GM19463 (cell line): ENCODE measurements at regions not wholly inside any gene's neighbourhood (a gene's known extent, or its start where the extent isn't known, plus 50 kb on each side); places are given as distances from the start of the nearest gene placed in this dataset.

Source experiments
- ATAC-seq: cut with Tn5 transposase; IDR thresholded peaks from one replicate; pipeline ENCODE4 v1.9.1; 2021; ENCODE audit warnings: mild to moderate bottlenecking, moderate library complexity; ENCODE audit not compliant: unreplicated experiment

DNA sequence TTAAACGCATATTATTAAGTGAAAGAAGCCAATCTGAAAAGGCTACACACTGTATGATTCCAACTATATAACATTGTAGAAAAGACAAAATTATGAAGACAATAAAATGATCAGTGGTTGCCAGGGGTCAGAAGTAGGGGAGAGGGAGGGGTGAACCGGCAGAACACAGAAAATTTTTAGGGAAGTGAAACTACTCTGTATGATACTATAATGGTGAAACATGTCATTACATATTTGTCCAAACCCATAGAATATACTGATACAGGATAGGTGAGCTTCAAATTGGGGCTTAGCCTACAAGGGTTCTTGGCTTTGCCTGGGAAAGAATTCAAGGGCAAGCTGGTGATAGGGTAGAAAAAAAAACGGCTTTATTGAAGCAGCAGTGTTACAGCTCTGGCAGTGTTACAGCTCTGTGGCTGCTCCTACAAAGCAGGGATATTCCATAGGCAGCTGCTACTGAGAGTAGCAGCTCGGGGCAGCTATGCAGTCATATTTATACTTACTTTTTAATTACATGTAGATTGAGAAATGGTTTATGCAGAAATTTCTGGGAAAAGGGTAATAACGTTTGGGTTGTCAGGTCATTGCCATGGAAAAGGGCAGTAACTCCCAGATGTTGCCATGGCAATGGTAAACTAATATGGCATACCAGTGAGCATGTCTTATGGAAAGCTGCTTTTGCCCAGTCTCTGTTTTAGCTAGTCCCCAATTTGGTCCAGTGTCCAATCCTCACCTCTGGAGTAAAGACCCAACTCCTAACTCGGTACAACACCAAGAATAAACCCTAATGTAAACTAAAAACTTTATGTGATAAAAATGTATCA is 125.1 kb upstream of the SLC25A36 start:
- ATAC-seq = peak; percentile 95

DNA sequence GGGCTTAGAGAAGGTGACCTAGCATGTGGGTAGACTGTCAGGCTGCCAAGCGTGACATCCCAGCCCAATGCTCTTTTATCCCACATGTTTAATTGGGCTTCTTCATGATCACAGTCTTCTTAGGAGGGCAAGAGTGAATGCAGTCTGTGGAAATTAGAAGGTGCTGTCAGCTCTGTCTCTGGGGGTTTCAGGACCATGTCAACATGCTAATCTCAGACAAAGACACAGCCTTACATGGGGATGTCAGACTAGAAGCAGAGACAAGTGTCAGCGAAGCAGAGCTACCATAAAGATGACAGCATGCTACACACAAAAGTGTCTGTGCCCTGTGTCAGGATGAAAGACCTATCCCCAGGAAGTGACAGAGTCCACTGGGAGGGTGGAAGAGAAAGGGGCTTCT is 120.1 kb upstream of the SLC25A36 start:
- ATAC-seq = no peak

DNA sequence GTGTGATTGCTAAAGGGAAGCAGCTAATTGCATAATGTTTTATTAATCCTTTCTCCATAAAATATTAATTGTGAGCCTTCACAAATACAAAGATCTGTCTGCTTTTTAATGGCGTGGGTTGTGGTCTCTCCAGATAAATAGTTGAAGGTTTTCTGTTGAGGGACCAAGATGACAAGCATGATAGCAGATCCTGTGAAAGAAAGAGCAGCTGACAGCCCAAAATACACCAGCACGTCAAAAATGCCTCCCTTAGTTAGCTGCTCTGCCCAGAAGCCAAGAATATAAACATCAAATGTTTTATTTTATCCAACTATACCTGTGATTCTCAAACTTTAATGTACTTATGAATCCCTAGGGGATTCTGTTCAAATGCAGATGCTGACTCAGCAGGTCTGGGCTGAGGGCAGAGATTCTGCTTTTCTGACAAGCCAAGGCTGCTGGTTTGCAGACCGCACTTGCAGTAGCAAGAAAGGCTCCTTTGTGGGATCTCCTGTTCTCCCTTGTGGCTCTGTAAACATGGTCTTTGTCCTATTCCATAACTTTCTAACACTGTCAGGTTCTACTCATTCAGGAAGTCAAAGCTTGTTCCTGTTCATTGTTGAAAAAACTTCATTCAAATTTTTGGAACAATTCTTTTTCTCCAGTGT is 119.1 kb upstream of the SLC25A36 start:
- no peak for ATAC-seq

DNA sequence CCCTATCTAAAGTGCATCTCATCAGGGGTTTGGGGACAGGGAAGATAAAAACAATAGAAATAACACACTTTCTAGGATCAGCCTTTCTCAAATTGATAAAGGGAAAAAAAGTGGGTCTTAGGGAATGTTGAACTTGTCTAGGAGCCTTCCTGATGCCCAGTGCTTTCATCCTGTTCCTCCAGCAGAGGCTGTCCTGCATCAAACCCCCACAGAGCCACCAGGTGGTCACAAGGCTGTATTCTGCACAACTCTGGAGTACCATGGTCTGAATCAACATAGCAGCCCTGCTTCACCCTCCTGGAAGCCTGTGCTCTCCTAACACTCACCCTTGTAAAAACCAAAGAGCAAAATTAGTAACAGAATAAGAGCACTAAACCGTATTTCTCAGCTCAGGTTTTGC is 118.5 kb upstream of the SLC25A36 start:
- ATAC-seq = no peak

DNA sequence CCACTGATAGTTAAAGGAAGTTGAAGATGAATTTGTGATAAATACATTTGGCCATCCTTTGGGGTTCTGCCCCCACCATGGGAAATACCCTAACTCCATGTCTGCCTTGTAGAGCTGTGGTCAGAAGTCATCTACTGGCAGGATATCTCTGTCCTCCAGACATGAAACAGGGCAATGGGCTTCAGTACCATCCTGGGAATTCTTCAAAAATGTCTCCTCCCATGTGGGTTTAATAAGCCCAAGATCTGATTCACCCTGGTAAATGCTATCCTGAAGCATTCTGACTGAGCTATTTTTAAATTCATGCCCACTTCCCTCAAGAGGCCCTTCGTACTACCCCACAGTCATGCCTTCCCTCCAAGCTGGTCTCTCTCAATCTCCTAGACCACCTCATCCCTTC is 113.7 kb upstream of the SLC25A36 start:
- no peak for ATAC-seq

- no peak for ATAC-seq
These were observed 113.1 kb upstream of the SLC25A36 start for GRCh38 chr3:140828585-140828984.

DNA sequence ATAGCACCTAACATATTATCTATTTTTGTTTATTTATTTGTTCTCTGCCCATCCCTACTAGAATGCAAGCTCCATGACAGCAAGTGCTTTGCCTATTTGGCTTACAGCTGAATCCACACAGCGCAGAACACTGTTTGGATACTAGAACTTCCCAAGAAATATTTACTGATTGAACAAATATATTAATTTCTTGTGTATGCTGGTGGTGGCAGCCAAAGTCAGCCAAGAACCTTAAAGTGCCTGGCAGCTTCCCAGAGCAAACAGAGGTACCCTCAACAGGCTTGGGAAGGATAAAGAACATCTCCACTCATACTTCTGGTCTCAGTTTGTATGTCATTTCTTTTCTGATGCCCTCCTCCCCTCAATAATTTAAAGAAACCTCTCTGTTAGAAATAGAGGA is 111.8 kb upstream of the SLC25A36 start:
- ATAC-seq = no peak

DNA sequence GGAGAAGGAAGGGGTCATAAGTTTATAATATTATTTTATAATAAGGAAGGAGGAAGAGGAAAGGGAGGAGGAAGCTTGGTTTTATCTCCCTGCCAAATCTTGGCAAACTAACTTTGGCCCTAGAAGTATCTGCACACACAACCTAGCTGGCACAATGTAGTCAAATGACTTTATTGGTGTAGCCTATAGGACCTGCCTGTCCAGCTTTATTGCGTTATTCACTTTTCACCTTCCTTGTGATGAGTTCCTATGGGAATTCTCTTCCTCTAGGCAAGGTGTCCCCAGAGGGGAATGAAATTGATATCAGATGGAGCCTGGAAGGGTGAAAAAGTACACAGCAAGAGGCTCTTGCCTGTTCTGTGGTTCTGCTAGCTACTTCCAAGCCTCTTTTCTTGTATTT is 111.2 kb upstream of the SLC25A36 start:
- ATAC-seq = no peak

DNA sequence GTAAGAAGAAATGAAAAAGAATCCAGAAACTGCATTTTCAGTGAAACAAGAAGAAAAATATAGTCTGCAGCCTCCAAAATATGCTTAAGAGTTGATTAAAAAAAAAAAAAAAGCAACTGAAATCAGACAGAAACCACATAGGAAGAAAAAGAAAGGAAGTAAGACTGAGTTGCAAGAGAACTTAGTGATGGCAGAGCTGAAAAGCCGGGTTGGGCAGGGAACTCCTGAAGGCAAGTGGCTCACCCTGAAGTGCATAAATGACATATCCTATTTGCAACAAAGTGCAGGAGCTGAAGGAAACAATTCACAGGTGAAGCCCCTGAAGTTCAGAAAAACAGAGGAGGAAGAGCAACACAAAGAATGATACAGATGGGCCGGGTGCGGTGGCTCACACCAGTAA is 108.8 kb upstream of the SLC25A36 start:
- no peak for ATAC-seq

GRCh38 chr3:140834266-140835037 is 107.2 kb upstream of the SLC25A36 start:
- no peak for ATAC-seq

DNA sequence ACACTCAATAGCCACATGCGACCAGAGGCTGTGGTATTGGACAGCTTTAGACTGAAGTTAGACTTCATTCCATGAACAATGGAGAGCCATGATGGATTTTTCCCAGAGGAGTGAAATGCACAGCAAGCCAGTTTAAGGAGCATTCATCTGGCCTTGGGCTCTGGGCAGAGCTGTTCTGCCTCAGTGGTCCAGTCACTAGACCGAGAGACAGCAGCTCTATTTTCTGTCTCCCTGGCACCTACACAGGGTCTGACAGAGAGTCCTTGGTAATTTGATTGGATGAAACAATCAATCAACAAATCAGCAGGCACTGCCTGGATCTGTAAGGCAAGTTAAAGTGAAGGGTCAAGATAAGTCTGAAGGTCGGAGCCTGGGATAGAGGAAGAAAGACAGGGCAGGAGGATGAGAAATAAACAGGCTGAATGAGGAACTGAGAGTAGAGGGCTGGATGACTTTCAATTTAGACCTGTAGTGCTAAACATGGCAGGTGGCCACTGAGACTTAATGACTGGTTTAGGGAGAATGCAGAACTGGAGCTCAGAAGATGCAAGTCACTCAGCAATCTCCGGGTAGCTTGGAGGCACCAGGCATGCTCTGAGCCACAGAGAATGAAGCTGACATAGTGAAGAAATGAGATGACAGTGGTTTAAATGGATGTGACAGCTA is 98.5 kb upstream of the SLC25A36 start:
- peak; percentile 94 for ATAC-seq

- ATAC-seq = no peak
These were observed 98.0 kb upstream of the SLC25A36 start for GRCh38 chr3:140843656-140844055.

GRCh38 chr3:140844072-140844471 is 97.6 kb upstream of the SLC25A36 start:
- no peak for ATAC-seq

DNA sequence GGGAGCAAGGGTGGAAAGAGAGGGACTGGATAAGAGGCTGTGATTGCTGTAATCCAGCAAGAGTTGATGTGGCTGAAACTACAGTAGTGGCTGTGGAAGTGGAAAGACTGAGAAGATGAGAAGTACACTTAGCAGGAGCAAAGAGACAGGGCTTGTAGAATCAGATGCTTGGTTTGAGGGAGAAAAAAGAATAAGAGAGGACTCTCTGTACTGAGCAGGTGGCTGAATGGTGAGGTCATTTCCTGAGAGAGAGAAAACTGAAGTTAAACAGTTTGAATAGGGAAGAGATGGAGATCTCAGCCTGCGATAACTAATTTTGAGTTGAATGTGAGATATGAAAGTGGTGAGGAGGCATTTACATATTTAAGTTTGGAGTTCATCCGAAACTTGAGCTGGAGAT is 95.8 kb upstream of the SLC25A36 start:
- peak; percentile 33 for ATAC-seq

DNA sequence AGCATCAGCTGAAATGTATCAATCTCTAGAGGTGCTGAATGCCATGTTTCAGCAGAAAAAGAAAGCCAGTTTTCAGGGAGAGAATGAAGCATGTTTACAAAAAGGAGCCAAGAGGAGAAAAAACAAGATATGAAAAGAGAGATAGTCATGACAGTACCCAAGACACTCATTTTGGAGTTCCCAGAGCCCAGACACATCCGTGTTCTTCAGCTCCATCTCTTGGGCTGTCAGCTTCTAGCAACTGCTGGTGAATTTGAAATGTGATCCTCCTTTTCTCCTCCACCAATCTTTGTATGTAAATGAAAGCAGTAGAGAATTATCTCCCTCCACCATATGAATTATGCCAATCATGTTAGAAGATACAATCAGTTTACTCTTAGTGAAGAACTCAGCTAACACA is 93.0 kb upstream of the SLC25A36 start:
- ATAC-seq = no peak

GRCh38 chr3:140850210-140850955 is 91.3 kb upstream of the SLC25A36 start:
- no peak for ATAC-seq

DNA sequence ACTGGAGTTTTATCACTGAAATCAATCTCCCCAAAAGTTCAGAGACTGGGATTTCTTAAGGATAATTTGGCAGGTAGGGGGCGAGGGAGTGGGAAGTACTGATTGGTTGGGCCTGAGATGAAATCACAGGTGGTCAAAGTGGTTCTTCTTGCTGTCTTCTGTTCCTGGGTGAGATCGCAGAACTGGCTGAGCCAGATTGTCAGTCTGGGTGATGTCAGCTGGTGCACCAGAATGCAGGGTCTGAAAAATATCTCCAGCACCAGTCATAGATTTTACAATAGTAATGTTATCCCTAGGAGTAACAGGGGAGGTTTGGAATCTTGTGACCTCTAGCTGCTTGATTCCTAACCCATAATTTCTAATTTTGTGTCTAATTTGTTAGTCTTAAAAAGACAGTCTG is 86.7 kb upstream of the SLC25A36 start:
- no peak for ATAC-seq

DNA sequence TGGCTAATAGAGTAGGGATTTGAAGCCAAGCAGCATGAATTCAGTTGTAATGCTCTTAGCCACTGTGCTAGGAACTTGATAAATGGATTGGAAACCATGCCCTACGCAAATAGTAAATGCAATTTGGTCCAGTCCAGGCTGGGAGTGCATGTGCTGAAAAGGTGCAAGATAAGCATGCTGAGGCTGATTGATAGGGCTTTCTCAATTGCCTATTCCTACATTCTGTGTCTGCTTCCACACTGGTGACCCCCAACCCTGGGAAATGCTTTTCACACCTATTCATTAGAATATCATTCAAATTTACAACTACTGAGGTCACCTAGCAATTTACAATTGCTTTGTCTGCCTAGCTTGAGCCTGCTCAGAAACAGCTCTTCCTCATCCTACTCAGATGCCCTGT is 84.7 kb upstream of the SLC25A36 start:
- no peak for ATAC-seq

DNA sequence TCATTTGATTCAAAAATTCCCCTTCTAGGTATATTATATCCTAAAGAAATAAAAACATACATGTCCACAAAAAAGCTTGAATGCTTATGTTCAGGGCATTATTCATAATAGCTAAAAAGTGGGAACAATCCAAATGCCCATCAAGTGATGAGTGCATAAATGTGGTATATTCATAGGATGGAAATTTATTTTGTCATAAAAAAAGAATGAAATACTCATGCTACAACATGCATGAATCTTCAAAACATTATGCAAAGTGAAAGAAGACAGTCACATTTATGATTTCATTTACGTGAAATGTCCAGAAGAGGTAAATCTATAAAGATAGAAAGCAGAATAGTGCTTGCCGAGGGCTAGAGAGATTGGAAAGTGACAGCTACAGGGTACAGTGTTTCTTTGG is 83.6 kb upstream of the SLC25A36 start:
- ATAC-seq = no peak

- ATAC-seq = no peak
These were observed 81.9 kb upstream of the SLC25A36 start for GRCh38 chr3:140859592-140860336.
